ENCODE measurements at regions not wholly inside any gene's neighbourhood (a gene's known extent, or its start where the extent isn't known, plus 50 kb on each side); places are given as distances from the start of the nearest gene placed in this dataset.
A peak's percentile ranks its signal among the peaks of the same experiment; 100 is the strongest.

DNA sequence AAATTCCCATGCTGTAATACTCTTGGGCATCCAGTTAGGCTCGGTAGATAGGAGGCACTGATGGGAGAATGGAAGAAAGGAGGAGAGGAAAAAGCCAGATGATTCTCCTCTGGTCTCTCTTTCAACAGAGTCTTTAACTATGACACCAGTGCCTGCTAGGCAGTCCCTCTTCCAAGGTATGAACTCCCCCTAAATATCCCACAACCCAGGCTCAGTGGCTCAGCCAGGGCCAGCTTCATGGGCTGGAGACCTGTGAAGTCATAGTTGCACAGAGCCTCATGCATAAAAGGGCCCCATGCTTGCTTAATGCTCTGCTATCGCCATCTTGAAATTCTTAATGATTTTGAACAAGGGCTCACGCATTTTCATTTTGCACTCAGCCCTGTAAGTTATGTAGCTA, 869.2 kb upstream of the GCFC2 start:
- DNase-seq (ENCODE audit: low read depth, low spot score), result no peak

DNA sequence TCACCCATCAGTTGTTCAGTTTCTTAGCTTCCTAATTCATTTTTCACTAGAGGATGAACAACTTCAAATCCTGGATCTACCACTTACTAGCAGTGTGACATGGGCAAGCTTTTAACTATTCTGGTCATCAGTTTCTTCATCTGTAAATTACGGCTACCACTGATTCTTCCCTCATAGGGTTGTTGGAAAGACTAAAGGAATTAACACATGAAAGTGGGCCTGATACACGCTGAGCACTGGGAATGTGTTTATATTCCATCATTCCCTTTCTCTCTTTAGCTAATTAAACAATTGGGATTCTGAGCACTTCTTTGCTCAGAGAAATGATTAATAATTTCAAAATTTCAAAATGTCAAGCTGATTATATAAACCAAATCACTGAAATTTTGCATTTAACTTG, 862.3 kb upstream of the GCFC2 start:
- DNase-seq (ENCODE audit: low read depth, low spot score), result no peak

DNA sequence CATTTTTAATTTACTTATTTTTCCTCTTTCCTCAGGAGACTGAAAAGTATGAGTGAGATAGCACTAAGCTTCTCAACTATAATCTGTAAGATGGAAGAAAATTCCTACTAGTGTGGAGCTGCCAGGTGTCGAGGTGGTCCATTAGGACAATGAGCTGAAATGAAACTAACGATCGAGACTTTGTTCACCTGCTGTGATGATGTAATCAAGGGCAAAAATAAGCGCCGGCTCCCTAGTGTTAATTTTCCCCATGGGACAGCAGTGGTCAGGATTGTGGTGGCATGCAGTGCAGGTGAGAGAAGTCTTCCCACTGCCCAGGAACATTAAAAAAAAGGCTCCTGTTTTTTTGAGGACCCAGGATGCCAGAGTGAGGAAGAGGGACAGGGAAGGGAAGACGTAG, 859.1 kb upstream of the GCFC2 start:
- no peak for DNase-seq (ENCODE audit: low read depth, low spot score)

DNA sequence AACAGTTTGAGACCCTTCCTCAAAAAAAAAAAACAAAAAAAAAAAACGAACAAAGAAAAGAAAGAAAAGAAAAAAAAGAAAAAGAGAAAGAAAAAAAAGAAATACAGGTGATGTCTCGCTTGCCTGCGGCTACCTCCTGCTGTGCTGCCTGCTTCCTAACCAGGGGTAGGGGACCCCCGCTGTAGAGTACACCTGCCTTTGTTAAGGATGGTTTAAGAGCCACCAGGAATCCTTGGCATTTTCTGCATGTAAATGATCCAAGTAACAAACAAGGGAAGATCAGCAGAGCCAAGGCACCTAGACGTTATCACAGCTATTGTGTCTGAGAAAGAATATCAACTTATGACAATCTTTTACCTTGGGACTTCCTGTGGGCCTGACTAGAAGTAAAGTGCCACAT, 856.8 kb upstream of the GCFC2 start:
- peak; percentile 50 for DNase-seq (ENCODE audit: low read depth, low spot score)

DNA sequence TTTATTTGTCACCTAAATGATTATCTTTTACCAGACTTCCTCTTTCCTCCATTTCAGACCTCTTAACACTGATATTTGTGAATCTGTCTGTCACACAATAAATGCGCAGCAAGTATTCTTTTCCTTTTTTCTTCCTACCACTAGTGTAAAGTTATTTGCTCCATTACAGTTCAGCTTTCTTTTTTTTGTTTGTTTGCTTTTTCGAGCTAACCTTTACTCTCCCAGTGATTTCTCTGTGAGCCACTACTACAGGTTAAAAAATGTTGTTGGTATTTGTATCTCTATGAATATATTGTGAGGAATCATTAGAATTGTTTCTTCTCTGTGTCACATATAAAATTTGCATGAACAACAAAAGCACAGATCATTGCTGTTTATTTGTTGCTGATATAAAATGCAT, 854.0 kb upstream of the GCFC2 start:
- DNase-seq (ENCODE audit: low read depth, low spot score), result no peak

DNA sequence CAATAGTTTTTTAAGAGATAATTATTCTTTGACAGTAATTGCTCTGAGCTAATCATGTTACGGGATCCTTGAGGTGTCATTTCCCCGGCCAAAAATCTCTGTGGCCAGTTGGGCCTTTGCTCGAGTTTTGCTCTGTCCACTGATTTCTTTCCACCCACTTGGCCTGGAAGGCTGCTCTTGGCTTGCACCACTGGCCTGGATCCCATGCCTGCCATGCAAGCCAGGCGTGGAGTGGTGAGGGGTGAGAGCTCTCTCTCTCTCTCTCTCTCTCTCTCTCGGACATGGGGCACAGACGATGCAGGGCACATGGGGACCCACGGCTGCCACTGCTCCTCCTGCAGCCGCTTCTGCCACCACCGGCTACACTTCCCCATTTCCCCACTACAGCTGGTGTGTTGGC, 853.0 kb upstream of the GCFC2 start:
- no peak for DNase-seq (ENCODE audit: low read depth, low spot score)

DNA sequence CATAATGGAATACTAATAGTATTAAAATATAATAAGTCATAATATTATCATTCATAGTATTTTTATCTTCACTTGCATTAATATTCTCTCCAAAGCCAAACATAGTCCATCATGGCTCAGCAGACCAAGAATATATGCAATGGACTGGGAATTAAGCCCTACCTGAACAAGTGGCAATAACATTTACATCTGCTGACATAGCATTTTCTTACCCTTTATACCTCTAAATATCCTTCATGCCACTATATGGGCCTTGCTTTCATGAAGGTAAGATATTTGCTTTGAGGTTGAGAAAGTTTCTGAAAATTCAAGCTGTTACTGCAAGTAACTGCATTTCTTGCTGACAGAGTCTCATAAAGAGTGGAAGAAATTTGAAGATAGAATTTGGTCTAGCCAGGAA, 847.4 kb upstream of the GCFC2 start:
- DNase-seq (ENCODE audit: low read depth, low spot score), result no peak

DNA sequence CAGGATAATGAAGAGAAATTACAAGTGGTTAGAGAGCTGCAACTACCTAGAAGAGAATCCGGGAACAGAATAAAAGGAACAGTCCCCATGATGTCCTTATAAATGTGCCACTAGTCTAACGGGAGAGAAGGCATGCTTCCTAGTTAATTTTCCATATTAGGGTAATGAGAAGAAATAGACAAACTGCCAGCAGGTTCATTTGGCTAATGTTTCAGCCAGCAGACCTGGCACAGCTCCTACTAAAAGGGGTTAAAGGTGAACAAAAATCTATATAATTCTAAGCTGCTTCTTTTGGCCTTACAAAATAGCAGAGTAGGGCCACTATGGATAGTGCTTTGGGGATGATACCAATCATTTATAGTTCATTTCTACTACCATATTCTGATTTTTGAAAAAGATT, 845.3 kb upstream of the GCFC2 start:
- DNase-seq (ENCODE audit: low read depth, low spot score), result no peak

DNA sequence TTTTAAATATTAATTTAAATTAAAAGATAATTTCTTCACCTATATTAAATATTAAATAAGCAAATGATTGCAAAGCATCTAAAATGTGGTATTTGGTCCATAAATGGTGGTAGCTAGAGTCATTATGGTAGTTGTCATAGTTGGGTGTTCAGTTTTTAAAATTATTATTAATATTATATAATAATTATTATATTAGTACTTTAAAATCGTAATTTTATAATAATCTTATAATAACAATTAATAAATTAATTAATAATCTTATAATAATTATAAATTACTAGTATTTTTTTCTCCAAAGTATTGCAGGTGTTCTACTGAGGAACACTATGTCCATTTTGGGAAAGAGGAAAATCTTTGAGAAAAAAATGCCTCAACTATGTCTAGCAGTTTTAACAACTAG, 835.5 kb upstream of the GCFC2 start:
- DNase-seq (ENCODE audit: low read depth, low spot score), result no peak

DNA sequence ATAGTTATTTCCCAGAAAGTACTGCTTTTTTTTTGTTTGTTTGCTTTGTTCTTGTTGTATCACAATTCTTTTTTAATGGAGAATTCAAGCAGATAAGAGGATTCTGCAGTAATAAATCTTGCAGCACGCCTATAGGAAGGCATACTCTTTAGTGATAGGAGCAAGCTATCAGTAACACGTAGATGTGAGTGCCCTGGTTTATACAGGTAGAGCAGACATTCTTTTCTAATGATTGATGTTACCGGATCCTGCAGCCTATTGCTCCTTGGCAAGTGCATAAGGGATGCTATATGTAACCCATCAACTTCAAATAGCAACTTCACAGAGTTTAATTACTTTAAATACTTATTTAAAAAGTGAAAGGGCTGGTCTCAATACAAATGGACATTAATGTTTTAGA, 834.2 kb upstream of the GCFC2 start:
- DNase-seq (ENCODE audit: low read depth, low spot score), result no peak

DNA sequence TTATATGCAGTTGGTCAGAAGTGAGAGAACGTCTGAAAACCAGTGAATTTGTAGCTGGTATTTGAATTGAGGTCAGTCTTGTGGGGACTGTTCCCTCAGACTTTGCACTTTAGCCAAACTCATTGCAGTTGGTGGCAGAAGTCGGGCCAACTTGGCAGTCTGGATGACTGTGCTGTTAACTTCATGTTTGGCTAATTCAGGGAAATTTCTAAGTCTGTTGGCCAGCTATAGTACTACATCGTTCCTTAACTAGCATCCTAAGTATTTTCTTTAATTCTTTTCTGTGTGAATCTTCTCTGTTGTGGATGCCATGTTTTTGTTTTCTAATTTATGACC, 806.8 kb upstream of the GCFC2 start:
- DNase-seq (ENCODE audit: low read depth, low spot score), result no peak

DNA sequence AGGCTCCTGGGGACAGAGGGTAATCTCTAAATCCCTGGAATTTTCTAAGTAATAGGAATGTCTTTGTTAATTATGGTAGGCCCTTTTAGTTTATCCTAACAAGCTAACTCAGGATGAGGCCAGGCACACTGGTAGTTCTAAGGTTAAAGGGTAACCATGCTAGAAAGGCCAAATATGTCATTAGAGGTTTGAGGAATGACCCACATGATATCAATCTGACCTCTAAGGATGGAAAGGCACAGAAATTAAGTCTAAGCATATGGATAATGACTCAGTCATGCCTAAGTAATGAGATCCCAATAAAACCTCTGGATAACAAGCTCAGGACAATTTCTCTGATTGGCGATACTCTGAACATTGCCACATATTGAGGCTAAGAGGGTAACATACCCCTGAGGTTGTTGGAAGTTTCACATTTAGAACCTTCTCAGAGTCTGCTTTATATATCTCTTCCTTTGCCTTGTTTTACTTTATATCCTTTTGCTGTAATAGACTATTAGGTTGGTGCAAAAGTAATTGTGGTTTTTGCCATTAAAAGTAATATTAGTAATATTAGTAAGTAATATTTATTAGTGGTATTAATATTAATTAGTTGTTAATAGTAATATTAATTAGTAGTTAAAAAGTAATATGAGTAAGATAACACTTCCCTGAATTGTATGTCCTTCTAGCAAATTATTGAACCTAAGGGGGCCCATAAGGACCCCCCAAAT, 806.3 kb upstream of the GCFC2 start:
- no peak for DNase-seq (ENCODE audit: low read depth, low spot score)

DNA sequence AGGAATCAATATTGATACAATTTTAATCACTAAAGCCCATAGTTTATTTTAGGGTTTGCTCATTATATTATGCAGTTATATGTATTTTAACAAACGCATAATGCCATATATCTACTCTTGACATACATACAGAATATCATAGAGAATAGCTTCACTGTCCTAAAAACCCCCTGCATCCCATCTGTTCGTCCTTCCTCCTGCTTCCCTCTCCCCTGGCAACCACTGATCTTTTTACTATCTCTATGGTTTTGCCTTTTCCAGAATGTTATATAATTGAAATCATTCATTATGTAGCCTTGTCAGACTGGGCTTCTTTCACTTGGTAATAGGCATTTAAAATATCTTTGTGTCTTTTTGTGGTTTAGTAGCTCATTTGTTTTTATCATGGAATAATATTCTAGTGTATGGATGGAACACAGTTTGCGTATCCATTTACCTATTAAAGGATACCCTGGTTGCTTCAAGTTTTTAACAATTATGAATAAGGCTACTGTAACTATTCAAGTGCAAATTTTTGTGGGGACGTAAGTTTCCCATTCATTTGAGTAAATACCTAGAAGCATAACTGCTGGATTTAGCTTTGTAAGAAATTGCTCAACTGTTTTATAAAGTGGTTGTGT, 801.6 kb upstream of the GCFC2 start:
- no peak for DNase-seq (ENCODE audit: low read depth, low spot score)

DNA sequence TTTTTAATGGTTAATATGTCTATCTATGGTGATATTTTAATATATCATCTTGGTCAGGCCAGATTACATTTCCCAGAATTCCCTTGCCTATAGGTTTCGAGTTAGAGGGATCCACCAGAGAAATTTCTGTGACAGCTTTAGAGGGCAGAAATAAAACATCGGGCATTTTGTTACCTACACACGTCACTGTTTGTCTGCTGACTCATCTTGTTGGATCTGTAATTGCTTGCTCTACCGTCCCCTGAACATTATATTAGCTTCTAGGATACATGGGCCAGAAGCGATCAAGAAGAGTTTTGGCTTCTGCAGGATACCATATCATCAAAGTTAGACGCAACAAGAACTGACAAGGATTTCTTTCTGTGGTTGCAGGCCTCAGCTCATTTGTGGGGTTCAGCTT, 795.8 kb upstream of the GCFC2 start:
- DNase-seq (ENCODE audit: low read depth, low spot score), result no peak

DNA sequence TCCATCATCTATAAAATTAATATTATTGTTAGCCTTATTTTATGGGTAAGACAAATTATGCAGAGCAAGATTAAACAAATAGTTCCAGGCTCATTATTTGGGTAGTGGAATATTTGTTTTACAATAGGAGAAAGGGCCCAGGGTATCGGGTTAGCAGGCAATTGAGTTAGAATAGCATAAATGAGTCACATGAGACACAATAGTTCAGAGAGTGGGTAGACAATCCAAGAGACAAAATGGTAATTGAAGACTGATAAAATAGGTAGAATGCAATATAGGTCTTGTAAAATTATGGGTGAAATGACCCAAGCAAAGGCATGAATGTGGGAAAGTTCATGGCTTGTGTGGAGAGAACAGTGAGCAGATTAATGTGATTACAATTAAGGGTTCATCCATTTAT, 790.9 kb upstream of the GCFC2 start:
- DNase-seq (ENCODE audit: low read depth, low spot score), result no peak

DNA sequence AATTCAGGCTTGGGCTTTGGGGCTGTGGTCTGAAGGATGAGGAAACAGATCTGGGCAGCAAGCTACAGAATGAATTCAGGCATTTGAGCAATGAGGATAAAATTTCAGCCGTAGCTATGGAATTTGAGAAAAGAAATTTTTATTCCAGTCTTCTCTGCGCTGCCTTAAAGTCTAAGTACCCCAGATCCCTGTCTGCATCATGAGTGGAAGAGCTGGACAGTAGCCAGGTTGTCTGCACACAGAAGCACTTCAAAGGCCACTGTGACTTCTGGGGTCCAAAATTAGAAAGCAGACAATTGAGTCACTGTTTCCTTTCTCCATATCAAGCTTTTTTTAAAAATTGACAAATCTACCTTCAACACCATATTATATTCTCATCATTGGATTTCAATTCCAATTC, 787.6 kb upstream of the GCFC2 start:
- no peak for DNase-seq (ENCODE audit: low read depth, low spot score)

DNA sequence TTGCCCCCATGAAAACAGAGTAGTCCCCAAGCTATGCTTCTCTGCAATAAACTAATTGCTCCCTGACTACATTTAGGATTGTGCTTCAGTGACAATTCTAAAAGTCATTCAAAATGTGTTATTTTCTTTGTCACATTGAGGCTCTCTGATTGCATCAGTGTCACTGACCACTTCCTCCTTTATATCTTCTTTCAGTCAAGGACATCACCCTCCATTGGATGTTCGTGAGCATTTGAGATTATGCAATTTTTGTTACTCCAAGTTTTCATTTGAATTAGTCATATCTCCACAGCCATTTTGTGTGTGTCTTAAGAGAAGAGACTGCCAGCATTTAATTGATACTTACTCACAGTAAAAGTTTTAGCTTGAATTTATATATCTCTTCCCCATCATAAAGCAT, 780.8 kb upstream of the GCFC2 start:
- no peak for DNase-seq (ENCODE audit: low read depth, low spot score)

DNA sequence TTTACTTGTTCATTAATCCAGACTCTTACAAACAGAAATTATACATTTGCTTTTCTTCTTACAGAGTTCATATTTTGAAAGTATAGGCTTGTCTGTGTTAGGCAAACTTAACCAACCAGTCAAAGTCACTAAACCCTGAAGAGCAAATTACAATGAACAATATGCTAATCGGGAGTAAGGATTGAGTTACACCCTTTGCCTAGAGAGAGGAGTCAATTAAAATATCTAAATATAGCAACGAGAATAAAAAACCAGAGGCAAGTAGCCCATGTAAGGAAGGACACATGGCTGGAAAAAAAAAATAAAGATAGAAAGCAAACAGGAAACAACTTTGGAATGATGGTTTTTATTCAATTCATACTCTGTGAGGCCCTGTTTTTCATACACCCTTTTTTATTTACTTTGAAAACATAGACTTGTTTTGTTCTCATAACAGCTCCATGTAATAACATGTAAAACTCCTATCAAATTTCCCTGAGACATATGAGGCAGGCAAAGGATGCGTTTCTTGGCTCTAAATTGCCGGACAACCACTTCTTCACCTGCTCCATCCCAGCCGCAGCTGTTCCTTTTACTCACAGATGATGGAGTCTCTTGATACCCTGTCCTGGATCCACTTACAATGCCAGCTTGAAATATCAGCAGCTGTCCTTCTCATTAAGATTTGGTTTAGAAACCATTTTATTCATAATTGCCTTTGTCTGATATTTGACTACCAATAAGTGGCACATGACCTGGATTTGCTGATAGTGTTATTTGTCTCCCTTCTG, 767.7 kb upstream of the GCFC2 start:
- DNase-seq (ENCODE audit: low read depth, low spot score), result no peak

DNA sequence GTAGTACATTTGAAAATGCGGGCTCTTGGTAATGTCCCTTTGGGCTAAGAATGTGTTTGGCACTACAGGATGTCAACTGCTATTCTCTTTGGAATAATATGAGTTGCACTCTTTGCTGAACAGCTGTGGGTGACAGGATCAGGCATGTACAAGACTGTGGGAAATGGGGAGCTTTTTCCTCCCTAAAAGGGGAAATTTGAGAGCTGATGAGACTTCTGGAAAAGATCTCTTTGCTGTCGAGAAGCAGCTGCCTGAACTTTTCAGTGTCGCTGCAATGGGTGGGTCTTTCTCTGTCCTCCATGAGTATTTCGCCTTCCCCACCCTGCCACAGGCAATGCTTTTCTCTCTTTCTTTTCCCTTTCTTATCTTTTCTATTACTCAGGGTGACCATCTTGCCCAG, 762.2 kb upstream of the GCFC2 start:
- DNase-seq (ENCODE audit: low read depth, low spot score), result no peak

DNA sequence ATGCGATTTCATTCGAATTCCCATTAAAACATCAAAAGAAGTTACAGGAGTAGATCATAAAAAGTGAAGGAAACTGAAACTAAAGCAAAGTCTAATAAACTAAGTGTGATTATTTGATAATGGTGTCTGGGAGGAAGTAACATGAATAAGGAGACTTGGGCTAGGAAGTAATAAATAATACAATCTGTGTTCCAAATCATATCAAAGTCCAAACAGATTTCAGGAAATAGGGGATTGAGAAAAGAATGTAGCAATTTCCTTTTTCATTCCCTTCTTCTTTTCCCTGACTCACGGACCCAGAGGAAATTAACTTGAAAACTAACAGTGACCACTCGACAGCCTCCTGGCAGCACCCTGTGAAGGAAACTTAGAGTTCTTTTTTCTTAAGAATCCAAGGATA, 758.4 kb upstream of the GCFC2 start:
- no peak for DNase-seq (ENCODE audit: low read depth, low spot score)

DNA sequence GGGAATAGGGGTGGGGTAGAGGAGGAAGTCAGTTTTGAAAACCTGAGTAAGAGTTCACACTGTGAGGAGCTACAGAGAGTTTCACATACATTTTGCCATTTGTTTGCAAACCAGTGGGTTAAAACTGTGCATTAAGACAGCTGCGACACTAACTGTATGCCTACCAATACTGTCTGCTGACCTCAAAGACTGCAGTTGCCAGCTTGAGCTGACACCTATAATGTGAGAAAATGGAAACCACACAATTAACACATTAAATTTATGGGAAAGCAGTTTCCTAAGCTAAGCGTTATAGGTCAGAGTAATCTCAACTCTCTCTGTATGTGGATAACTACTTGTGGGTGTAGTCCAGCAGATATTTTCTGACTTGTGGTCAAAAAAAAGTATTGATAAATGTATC, 756.6 kb upstream of the GCFC2 start:
- DNase-seq (ENCODE audit: low read depth, low spot score), result no peak

DNA sequence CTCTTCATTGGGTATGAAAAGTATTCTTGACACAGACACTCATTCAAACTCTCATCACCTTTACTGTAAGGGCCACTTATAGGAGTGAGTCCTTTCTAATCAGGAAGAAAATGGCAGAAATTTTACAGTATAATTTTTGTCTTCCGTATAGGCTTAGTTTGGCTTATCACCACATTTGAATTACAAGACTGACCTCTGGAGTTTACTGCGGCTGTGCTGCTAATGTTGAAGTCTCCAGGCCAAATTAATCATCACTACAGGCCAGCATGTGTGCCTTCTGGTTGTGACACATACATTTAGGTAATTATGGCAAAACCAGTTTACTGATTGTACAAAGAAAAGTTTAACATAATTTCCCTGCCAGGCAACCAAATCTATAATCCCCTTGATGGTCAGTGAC, 753.6 kb upstream of the GCFC2 start:
- DNase-seq (ENCODE audit: low read depth, low spot score), result no peak

DNA sequence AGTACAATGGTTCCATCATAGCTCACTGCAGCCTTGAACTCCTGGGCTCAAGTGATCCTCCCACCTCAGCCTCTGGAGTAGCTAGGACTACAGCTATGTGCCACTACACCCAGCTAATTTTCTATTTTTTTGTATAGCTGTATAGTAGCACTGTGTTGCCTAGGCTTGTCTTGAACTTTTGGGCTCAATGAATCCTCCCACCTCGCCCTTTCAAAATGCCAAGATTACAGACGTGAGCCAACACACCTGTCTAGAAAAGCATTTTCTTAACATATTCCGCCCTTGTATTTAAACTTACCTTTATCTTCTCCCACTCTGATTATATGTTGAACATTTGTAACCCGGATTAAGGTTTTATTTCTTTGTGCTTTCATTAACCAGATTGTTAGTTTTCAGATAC, 750.7 kb upstream of the GCFC2 start:
- no peak for DNase-seq (ENCODE audit: low read depth, low spot score)
